Thoracic aorta (tissue), 2 donors: ENCODE measurements at regions not wholly inside any gene's neighbourhood (a gene's known extent, or its start where the extent isn't known, plus 50 kb on each side); places are given as distances from the start of the nearest gene placed in this dataset.

Experiments
- ATAC-seq: fragments of 150-250 bp; one replicate; pipeline ENCODE4 v1.8.0; 2017; ENCODE audit warnings: low read depth; ENCODE audit not compliant: insufficient number of reproducible peaks, low FRiP score
- DNase-seq: peaks from one replicate; pipeline ENCODE4 v3.0.0-alpha.2; 2020; ENCODE audit warnings: low spot score
- H3K27ac ChIP-seq, 2 donors: fragments of 200-600 bp; sonication (generic); 1 replicate in 1 of 2; 2 replicates in 1 of 2; pipeline ENCODE4 v1.5.1; 2016; ENCODE audit warnings: mild to moderate bottlenecking in 2 of 2, moderate library complexity in 2 of 2
- H3K27me3 ChIP-seq: fragments of 200-600 bp; sonication (generic); replicated peaks from 2 replicates; pipeline ENCODE4 v1.6.0; 2016; ENCODE audit warnings: mild to moderate bottlenecking; ENCODE audit not compliant: insufficient read depth
- H3K36me3 ChIP-seq: fragments of 200-600 bp; sonication (generic); one replicate; pipeline ENCODE4 v1.5.1; 2016
- H3K4me1 ChIP-seq, 2 donors: fragments of 200-600 bp; sonication (generic); 1 replicate in 1 of 2; 2 replicates in 1 of 2; pipeline versions ENCODE4 v1.5.1 to v1.6.0; 2016; ENCODE audit warnings: low read depth in 2 of 2, mild to moderate bottlenecking in 1 of 2; ENCODE audit not compliant: control insufficient read depth in 1 of 2
- H3K4me3 ChIP-seq: fragments of 200-600 bp; sonication (generic); 2 replicates; pipeline ENCODE4 v1.5.1; 2016; ENCODE audit warnings: mild to moderate bottlenecking
- H3K9me3 ChIP-seq: fragments of 200-600 bp; sonication (generic); 2 replicates; pipeline ENCODE4 v1.5.1; 2016
- CTCF ChIP-seq: fragments of 200-600 bp; sonication (generic); IDR thresholded peaks from one replicate; pipeline ENCODE4 v1.5.1; 2019; ENCODE audit warnings: antibody characterized with exemption

- no peak overlapping the region for H3K27ac ChIP-seq
- H3K9me3 ChIP-seq, result no peaks in the 10 kb centered on the region
- H3K36me3 ChIP-seq, result no peaks in the 10 kb centered on the region
- no peak for TF ChIP-seq CTCF
- ATAC-seq, result no peak
- H3K4me3 ChIP-seq, result no peak overlapping the region
- no peaks in the 10 kb centered on the region for H3K4me1 ChIP-seq
- DNase-seq, result no peak
- H3K27me3 ChIP-seq, result no peaks in the 10 kb centered on the region
Observed at GRCh38 chr4:125101719-125102118, 213.0 kb upstream of the FAT4 start.

GRCh38 chr4:125097729-125098128 is 217.0 kb upstream of the FAT4 start:
- no peak for ATAC-seq
- Histone ChIP-seq H3K27ac (no peak overlapping the region), H3K4me1 (no peaks in the 10 kb centered on the region), H3K27me3 (no peaks in the 10 kb centered on the region), H3K36me3 (no peaks in the 10 kb centered on the region), H3K9me3 (no peaks in the 10 kb centered on the region), H3K4me3 (no peak overlapping the region)
- DNase-seq, result no peak
- no peak for TF ChIP-seq CTCF

- Histone ChIP-seq H3K4me1 (no peaks in the 10 kb centered on the region), H3K36me3 (no peaks in the 10 kb centered on the region), H3K4me3 (no peak overlapping the region), H3K27ac (no peak overlapping the region), H3K27me3 (no peaks in the 10 kb centered on the region), H3K9me3 (no peaks in the 10 kb centered on the region)
- DNase-seq (no peak), ATAC-seq (no peak)
- no peak for TF ChIP-seq CTCF
Observed at GRCh38 chr4:125096662-125097061, 218.1 kb upstream of the FAT4 start.

- Histone ChIP-seq H3K36me3 (no peaks in the 10 kb centered on the region), H3K4me3 (no peak overlapping the region), H3K9me3 (no peaks in the 10 kb centered on the region), H3K27ac (no peak overlapping the region), H3K27me3 (no peaks in the 10 kb centered on the region), H3K4me1 (no peaks in the 10 kb centered on the region)
- ATAC-seq (no peak), DNase-seq (no peak)
- no peak for TF ChIP-seq CTCF
Observed at GRCh38 chr4:125091541-125091940, 223.2 kb upstream of the FAT4 start.

GRCh38 chr4:125091101-125091500 is 223.7 kb upstream of the FAT4 start:
- no peak for DNase-seq
- Histone ChIP-seq H3K4me3 (no peak overlapping the region), H3K36me3 (no peaks in the 10 kb centered on the region), H3K4me1 (no peaks in the 10 kb centered on the region), H3K27me3 (no peaks in the 10 kb centered on the region), H3K9me3 (no peaks in the 10 kb centered on the region), H3K27ac (no peak overlapping the region)
- TF ChIP-seq CTCF, result no peak
- no peak for ATAC-seq
